VCaP (cell line): ENCODE measurements at regions not wholly inside any gene's neighbourhood (a gene's known extent, or its start where the extent isn't known, plus 50 kb on each side); places are given as distances from the start of the nearest gene placed in this dataset.
"Not testable (repeated sequence)": the region's sequence is repeated elsewhere in the genome, so short reads cannot be mapped to it uniquely, and the experiment has no call there.

Experiments used
- H3K27ac ChIP-seq: fragments of 450-650 bp; 2 replicates; pipeline ENCODE4 v1.5.1; 2017
- CTCF ChIP-seq: fragments of 450-650 bp; conservative IDR thresholded peaks from 2 replicates; pipeline ENCODE4 v1.5.1; 2017; ENCODE audit warnings: mild to moderate bottlenecking, moderate library complexity

- TF ChIP-seq CTCF, result no peak
- H3K27ac ChIP-seq, result no peak overlapping the region
Measured at GRCh38 chr10:114715171-114715670, 57.1 kb upstream of the ABLIM1 start.

GRCh38 chr10:114716811-114717404 lies 58.8 kb upstream of the ABLIM1 start:
- no peak overlapping the region for H3K27ac ChIP-seq
- no peak for TF ChIP-seq CTCF

GRCh38 chr10:114717881-114718280 lies 59.8 kb upstream of the ABLIM1 start:
- not testable (repeated sequence) for H3K27ac ChIP-seq

GRCh38 chr10:114718374-114718773 lies 60.3 kb upstream of the ABLIM1 start:
- no peak for TF ChIP-seq CTCF
- no peak overlapping the region for H3K27ac ChIP-seq

GRCh38 chr10:114719311-114719710 lies 61.2 kb upstream of the ABLIM1 start:
- no peak for TF ChIP-seq CTCF
- no peak overlapping the region for H3K27ac ChIP-seq

- H3K27ac ChIP-seq, result not testable (repeated sequence)
Measured at GRCh38 chr10:114720023-114720422, 61.9 kb upstream of the ABLIM1 start.

GRCh38 chr10:114720685-114721278 lies 62.7 kb upstream of the ABLIM1 start:
- no peak for TF ChIP-seq CTCF
- no peak overlapping the region for H3K27ac ChIP-seq

- H3K27ac ChIP-seq, result not testable (repeated sequence)
Measured at GRCh38 chr10:114722136-114722535, 64.1 kb upstream of the ABLIM1 start.

- H3K27ac ChIP-seq, result no peak overlapping the region
- no peak for TF ChIP-seq CTCF
Measured at GRCh38 chr10:114723361-114723760, 65.3 kb upstream of the ABLIM1 start.
